Esophagus squamous epithelium (tissue), 4 donors: ENCODE measurements at regions not wholly inside any gene's neighbourhood (a gene's known extent, or its start where the extent isn't known, plus 50 kb on each side); places are given as distances from the start of the nearest gene placed in this dataset.

Experiments used
- POLR2A ChIP-seq, 4 donors: fragments of 450-650 bp; IDR thresholded peaks; one replicate each; pipeline ENCODE4 v1.6.1; 2017; ENCODE audit warnings: antibody characterized with exemption in 4 of 4, mild to moderate bottlenecking in 4 of 4, moderate library complexity in 3 of 4
- TF ChIP-seq, protein P1 (sequence below), 6 experiments: fragments of 450-650 bp in 4 of 6; fragments of 200-600 bp in 2 of 6; sonication (generic) in 2 of 6; IDR thresholded peaks; one replicate each; pipeline ENCODE4 v1.5.1; 2016 to 2019; ENCODE audit warnings: antibody characterized with exemption in 6 of 6, mild to moderate bottlenecking in 4 of 6, moderate library complexity in 4 of 6

DNA sequence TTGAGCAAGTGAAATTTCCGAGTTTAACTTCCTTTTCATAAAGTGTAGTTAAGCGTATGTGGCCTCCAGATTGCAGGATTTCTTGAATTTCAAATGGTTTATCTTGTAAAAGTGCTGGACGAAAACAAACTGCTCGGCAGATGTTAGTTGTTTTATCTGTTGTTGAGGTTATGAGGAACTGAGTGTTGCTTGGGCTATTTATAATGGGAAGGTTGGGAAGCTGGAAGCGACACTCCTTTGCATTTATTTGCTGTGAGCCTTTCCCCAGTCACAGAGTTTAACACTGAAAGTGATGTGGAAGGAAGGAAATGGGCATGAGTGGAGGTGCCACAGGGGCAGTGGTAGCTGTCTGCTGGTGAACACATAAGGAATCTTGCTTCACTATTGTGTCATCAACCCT, 284.9 kb downstream of the PCDH7 start:
- TF ChIP-seq, protein P1, sequence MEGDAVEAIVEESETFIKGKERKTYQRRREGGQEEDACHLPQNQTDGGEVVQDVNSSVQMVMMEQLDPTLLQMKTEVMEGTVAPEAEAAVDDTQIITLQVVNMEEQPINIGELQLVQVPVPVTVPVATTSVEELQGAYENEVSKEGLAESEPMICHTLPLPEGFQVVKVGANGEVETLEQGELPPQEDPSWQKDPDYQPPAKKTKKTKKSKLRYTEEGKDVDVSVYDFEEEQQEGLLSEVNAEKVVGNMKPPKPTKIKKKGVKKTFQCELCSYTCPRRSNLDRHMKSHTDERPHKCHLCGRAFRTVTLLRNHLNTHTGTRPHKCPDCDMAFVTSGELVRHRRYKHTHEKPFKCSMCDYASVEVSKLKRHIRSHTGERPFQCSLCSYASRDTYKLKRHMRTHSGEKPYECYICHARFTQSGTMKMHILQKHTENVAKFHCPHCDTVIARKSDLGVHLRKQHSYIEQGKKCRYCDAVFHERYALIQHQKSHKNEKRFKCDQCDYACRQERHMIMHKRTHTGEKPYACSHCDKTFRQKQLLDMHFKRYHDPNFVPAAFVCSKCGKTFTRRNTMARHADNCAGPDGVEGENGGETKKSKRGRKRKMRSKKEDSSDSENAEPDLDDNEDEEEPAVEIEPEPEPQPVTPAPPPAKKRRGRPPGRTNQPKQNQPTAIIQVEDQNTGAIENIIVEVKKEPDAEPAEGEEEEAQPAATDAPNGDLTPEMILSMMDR (IDR thresholded peaks at IDR 0.05): no peak
- TF ChIP-seq POLR2A (IDR thresholded peaks at IDR 0.05): no peak
